Natural killer cell treated with Interleukin-12 subunit alpha and Interleukin-12 subunit beta and Interleukin-15 and Interleukin-18, amount 100 ng/mL, for 72 hours (primary cell): ENCODE measurements at regions not wholly inside any gene's neighbourhood (a gene's known extent, or its start where the extent isn't known, plus 50 kb on each side); places are given as distances from the start of the nearest gene placed in this dataset.

ENCODE experiments used
- ATAC-seq, 2 donors: fragments of 150-1000 bp; cut with Tn5 transposase in 1 of 2; sonication (Bioruptor Pico), chemical (Tn5 transposase) in 1 of 2; 2 replicates each; pipeline ENCODE4 v1.10.0; 2021
- DNase-seq: peaks from one replicate; pipeline ENCODE4 v3.0.0; 2022; ENCODE audit warnings: low spot score
- H3K27ac Mint-ChIP-seq, 2 donors: 1 replicate in 1 of 2; 2 replicates in 1 of 2; pipeline ENCODE4 v1.8.0; 2022; ENCODE audit warnings: mixed read lengths in 2 of 2, mild to moderate bottlenecking in 1 of 2, moderate library complexity in 1 of 2
- H3K27me3 Mint-ChIP-seq, 2 donors: 1 replicate in 1 of 2; 2 replicates in 1 of 2; pipeline ENCODE4 v1.8.0; 2022; ENCODE audit warnings: mixed read lengths in 2 of 2
- H3K36me3 Mint-ChIP-seq: one replicate; pipeline ENCODE4 v1.8.0; 2022; ENCODE audit warnings: mixed read lengths
- H3K4me1 Mint-ChIP-seq, 2 donors: 1 replicate in 1 of 2; 2 replicates in 1 of 2; pipeline ENCODE4 v1.8.0; 2022; ENCODE audit warnings: low read depth in 2 of 2, mixed read lengths in 2 of 2, mild to moderate bottlenecking in 1 of 2
- H3K4me3 Mint-ChIP-seq: one replicate; pipeline ENCODE4 v1.8.0; 2022; ENCODE audit warnings: mixed read lengths
- H3K9me3 Mint-ChIP-seq: 2 replicates; pipeline ENCODE4 v1.8.0; 2022; ENCODE audit warnings: mixed read lengths

DNA sequence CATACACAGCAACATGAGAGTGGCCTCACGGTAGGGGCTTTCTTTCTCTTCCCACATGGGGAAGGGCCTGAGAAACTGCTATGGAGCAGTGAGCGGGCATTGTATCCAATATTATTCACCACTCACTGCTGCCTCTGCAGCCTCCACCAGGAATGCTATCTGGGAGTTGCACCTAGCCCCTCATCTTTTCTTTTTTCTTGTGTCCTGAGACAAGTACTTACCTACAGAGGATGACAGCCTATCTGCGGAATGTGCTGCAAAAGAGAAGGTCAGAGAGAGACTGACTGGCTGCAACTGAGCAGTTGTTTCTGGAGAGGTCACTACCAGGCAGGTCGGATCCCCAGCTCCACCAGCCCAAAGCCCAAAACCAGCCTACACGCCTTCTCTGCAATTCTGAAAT, 52.1 kb upstream of the HTATIP2 start:
- Mint-ChIP-seq H3K4me3 (no peak overlapping the region), H3K4me1 (no peaks in the 10 kb centered on the region), H3K36me3 (no peaks in the 10 kb centered on the region), H3K9me3 (no peaks in the 10 kb centered on the region), H3K27ac (no peak overlapping the region), H3K27me3 (peaks cover 14 to 38% of the 10 kb centered on the region in 2 donors)
- ATAC-seq (no peak), DNase-seq (no peak)

- Mint-ChIP-seq H3K27me3 (peaks cover 17 to 42% of the 10 kb centered on the region in 2 donors), H3K36me3 (no peaks in the 10 kb centered on the region), H3K4me1 (no peaks in the 10 kb centered on the region), H3K4me3 (no peak overlapping the region), H3K9me3 (no peaks in the 10 kb centered on the region), H3K27ac (no peak overlapping the region)
- no peak for ATAC-seq
- no peak for DNase-seq
Measured at GRCh38 chr11:20310596-20311394, 52.7 kb upstream of the HTATIP2 start.

GRCh38 chr11:20310137-20310536, 53.4 kb upstream of the HTATIP2 start:
- no peaks in the 10 kb centered on the region for H3K36me3 Mint-ChIP-seq
- H3K27ac Mint-ChIP-seq, result no peak overlapping the region
- peaks cover 17 to 45% of the 10 kb centered on the region in 2 donors for H3K27me3 Mint-ChIP-seq
- H3K4me1 Mint-ChIP-seq, result no peaks in the 10 kb centered on the region
- no peak for DNase-seq
- no peak overlapping the region for H3K4me3 Mint-ChIP-seq
- ATAC-seq, result no peak
- H3K9me3 Mint-ChIP-seq, result no peaks in the 10 kb centered on the region

DNA sequence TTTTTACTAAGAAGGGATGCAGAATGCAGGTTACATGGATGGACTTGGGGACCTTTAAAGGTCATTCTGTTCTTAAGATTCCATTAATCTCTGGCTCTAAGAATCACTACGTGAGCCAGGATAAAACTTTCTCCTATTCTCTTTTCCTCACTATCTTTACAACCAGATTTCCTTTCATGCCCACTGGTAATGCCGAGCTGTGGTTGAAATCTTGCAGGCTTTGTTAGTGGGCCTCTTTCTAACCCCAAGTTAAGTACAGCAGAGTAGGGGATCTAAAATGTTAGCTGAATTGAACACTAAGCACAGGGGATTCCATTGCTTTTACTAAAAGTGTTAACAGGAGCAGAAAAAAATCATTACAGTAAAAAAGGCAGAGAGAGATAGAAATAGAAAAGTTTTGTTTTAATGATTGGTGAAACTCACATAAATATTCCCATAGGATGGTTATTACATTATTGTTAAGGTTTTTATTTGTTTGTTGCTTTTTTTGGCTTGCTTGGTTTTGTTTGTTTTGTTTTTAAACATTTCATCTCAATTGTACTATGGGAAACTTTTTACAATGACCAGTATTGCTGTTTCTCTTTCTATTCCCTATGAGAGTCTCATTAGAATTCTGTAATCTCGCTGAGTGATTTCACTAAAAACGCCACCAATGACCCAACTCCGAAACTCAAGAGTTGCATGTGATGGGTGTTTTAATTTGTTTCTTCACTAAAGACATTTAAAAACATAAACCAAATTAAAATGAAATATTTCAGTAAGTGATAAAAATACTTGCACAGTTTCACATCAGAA, 54.1 kb upstream of the HTATIP2 start:
- no peak overlapping the region for H3K4me3 Mint-ChIP-seq
- ATAC-seq (no peak), DNase-seq (no peak)
- H3K9me3 Mint-ChIP-seq, result no peaks in the 10 kb centered on the region
- H3K4me1 Mint-ChIP-seq, result no peaks in the 10 kb centered on the region
- H3K27me3 Mint-ChIP-seq, result peaks cover 22 to 51% of the 10 kb centered on the region in 2 donors
- H3K36me3 Mint-ChIP-seq, result no peaks in the 10 kb centered on the region
- H3K27ac Mint-ChIP-seq, result no peak overlapping the region

GRCh38 chr11:20308601-20309000, 54.9 kb upstream of the HTATIP2 start:
- ATAC-seq, result no peak
- H3K27me3 Mint-ChIP-seq, result peaks cover 25 to 55% of the 10 kb centered on the region in 2 donors
- no peaks in the 10 kb centered on the region for H3K9me3 Mint-ChIP-seq
- no peaks in the 10 kb centered on the region for H3K4me1 Mint-ChIP-seq
- no peaks in the 10 kb centered on the region for H3K36me3 Mint-ChIP-seq
- DNase-seq, result no peak
- H3K27ac Mint-ChIP-seq, result no peak overlapping the region
- H3K4me3 Mint-ChIP-seq, result no peak overlapping the region

- Mint-ChIP-seq H3K4me1 (no peaks in the 10 kb centered on the region), H3K36me3 (no peaks in the 10 kb centered on the region), H3K27ac (no peak overlapping the region), H3K9me3 (no peaks in the 10 kb centered on the region), H3K4me3 (no peak overlapping the region), H3K27me3 (peaks cover 22 to 53% of the 10 kb centered on the region in 2 donors)
- DNase-seq, result no peak
- ATAC-seq, result no peak
Measured at GRCh38 chr11:20303391-20303965, 60.0 kb upstream of the HTATIP2 start.

DNA sequence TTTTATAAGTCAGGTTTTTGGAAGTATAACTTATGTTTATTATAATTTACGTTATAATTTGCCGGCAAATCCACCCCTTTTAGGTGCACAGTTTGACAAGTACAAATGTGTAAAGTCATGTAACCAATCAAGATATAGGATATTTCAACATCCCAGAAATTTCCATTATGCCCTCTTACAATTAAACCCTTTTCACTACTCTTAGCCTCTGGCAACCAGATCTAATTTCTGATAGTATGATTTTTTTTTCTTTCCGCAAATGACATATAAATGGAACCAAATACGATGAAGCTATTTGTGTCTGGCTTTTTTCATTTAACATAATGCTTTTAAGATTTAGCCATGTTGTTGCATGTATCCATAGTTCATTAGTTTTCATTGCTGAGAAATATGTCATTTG, 69.5 kb upstream of the HTATIP2 start:
- Mint-ChIP-seq H3K36me3 (no peaks in the 10 kb centered on the region), H3K4me3 (no peak overlapping the region), H3K27ac (no peak overlapping the region), H3K4me1 (no peaks in the 10 kb centered on the region), H3K9me3 (no peaks in the 10 kb centered on the region), H3K27me3 (peaks cover 2 to 19% of the 10 kb centered on the region in 2 donors)
- ATAC-seq (no peak), DNase-seq (no peak)

DNA sequence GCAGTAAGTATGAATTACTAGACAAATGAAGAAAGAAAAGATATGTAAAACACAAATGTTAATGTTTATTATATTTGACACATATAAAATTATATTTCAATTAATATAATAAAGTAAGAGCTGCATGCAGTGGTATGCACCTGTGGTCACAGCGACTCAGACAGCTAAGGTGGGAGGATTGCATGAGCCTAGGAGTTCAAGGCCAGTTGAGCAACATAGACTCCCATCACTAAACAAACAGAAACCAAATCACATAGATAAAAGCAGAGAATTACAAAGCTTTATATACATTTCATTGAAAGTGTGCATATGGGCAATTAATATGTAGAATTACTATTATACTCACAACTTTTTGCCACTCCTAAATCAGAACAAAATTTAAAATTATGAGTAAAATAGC, 70.0 kb upstream of the HTATIP2 start:
- Mint-ChIP-seq H3K27me3 (peaks cover 2 to 23% of the 10 kb centered on the region in 2 donors), H3K27ac (no peak overlapping the region), H3K4me1 (no peaks in the 10 kb centered on the region), H3K36me3 (no peaks in the 10 kb centered on the region), H3K4me3 (no peak overlapping the region), H3K9me3 (no peaks in the 10 kb centered on the region)
- no peak for ATAC-seq
- DNase-seq, result no peak

- no peaks in the 10 kb centered on the region for H3K36me3 Mint-ChIP-seq
- no peaks in the 10 kb centered on the region for H3K4me1 Mint-ChIP-seq
- no peak overlapping the region for H3K27ac Mint-ChIP-seq
- no peak for DNase-seq
- no peaks in the 10 kb centered on the region for H3K9me3 Mint-ChIP-seq
- H3K27me3 Mint-ChIP-seq, result peaks cover 10 to 38% of the 10 kb centered on the region in 2 donors
- no peak overlapping the region for H3K4me3 Mint-ChIP-seq
- ATAC-seq, result no peak
Measured at GRCh38 chr11:20289732-20290131, 73.8 kb upstream of the HTATIP2 start.

- DNase-seq (no peak), ATAC-seq (no peak)
- no peak overlapping the region for H3K4me3 Mint-ChIP-seq
Measured at GRCh38 chr11:20283475-20283874, 80.0 kb upstream of the HTATIP2 start.

DNA sequence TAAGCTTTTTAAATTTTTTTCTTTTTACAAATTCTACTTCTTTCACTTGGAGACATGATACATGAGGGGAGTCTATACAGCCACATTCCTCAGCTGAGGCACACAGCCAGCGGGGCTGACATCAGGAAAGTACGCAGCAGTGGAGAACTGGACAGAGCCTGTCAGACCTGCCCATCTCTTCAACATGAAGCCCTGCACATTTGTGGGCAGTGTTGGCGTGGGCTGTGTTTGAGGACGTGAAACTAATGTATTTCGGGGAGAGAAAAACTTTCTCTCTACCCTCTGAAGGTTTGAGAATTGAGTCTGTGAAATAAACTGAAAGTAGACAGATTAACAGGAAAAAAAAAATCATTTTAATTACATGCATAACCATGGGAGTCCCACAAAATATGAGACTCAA, 84.8 kb upstream of the HTATIP2 start:
- H3K36me3 Mint-ChIP-seq, result no peaks in the 10 kb centered on the region
- no peak overlapping the region for H3K4me3 Mint-ChIP-seq
- ATAC-seq, result no peak
- peaks cover 7 to 16% of the 10 kb centered on the region in 2 donors for H3K27me3 Mint-ChIP-seq
- H3K9me3 Mint-ChIP-seq, result no peaks in the 10 kb centered on the region
- DNase-seq, result no peak
- no peaks in the 10 kb centered on the region for H3K4me1 Mint-ChIP-seq
- H3K27ac Mint-ChIP-seq, result no peak overlapping the region

More at GRCh38 chr11:20283475-20283874, 80.0 kb upstream of the HTATIP2 start:
- no peaks in the 10 kb centered on the region for H3K4me1 Mint-ChIP-seq
- H3K36me3 Mint-ChIP-seq, result no peaks in the 10 kb centered on the region
- peaks cover 15 to 26% of the 10 kb centered on the region in 2 donors for H3K27me3 Mint-ChIP-seq
- H3K27ac Mint-ChIP-seq, result no peak overlapping the region
- H3K9me3 Mint-ChIP-seq, result no peaks in the 10 kb centered on the region

DNA sequence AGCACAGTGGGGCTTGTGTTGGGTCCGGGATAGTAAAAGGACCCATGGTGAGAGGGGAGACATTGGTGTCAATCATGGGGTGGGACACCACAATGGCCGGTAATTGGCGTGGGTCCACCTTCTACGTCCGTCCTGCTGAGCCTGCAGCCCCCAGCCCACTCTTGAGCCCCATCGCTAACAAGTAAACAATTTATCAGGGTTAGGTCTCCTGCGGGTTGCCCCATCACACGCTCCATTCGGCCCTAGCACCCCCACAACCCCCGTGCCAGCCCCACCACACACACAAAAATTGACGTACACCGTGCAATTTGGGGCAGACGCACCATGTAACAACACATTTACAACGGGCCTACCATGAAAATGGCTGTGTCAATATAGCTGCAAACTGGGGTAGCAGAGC, 86.5 kb upstream of the HTATIP2 start:
- Mint-ChIP-seq H3K36me3 (no peaks in the 10 kb centered on the region), H3K4me3 (no peak overlapping the region), H3K9me3 (no peaks in the 10 kb centered on the region), H3K27me3 (peaks cover 7 to 16% of the 10 kb centered on the region in 2 donors), H3K4me1 (no peaks in the 10 kb centered on the region), H3K27ac (no peak overlapping the region)
- ATAC-seq (no peak), DNase-seq (no peak)

DNA sequence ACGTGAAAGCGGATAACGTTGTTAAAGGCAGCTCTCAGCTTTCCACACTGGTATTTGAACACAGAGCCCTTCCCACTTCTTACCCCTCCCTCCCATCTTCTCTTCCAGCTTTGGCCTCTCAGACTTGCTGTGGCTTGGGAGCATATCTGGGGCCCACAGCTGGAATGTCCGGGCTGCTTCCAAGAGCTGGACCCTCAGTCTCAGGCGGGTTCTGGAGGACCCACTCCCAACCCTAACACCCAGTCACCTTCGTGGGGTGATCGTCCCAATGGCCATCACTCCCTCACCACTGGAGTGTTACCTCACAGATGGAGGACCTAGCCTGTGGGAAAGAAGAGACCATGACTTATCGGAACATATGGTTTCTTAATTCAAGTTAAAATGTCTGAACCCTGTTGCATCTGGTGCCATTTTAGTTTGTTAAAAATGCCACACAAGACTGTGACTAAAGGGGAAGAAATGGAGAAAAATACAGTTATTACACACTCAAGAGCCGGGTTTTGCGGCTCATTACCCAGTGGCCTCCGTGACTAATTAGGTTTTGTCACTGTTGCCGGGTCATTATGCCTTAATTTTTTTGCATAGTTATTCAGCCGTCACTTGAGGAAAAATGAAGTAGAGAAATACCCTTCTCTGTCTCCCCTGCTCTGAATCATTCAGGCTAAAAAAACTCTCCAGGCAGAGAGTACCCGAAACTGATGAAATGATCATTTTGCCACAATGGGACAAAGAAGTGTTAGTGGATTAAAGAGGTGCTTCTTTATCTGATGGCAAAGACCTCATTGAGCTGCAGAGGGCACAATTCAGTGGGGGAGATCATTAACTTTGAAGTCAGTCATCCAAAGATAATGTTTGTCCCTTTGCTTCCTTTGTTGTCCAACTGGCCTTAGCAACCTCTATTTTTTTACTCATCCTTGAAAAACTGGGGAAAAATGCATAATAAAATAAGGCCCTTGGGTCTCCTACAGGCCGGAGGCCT, 87.2 kb upstream of the HTATIP2 start:
- DNase-seq (no peak), ATAC-seq (no peak)
- H3K27me3 Mint-ChIP-seq, result peaks cover 7 to 16% of the 10 kb centered on the region in 2 donors
- no peaks in the 10 kb centered on the region for H3K9me3 Mint-ChIP-seq
- H3K4me3 Mint-ChIP-seq, result no peak overlapping the region
- no peaks in the 10 kb centered on the region for H3K4me1 Mint-ChIP-seq
- no peak overlapping the region for H3K27ac Mint-ChIP-seq
- H3K36me3 Mint-ChIP-seq, result no peaks in the 10 kb centered on the region
